ENCODE measurements at regions not wholly inside any gene's neighbourhood (a gene's known extent, or its start where the extent isn't known, plus 50 kb on each side); places are given as distances from the start of the nearest gene placed in this dataset.

DNA sequence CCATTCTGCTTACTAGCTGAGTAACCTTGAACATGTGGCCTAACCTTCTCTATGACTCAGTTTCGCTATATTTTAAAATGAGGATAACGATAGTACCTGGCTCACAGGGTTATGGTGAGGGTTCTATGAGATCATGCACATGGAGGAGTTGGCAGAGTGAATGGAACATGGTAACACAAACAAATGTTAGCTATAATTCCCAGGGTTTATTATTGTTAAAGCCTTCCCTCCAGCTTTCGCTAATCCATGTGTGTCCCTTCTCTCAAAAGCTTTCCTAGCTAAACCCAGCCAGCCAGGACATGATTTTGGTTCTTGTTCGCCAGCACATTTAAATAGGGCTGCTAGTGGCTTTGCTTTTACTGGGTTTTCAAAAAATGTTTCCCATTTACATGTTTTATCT lies 361.0 kb upstream of the NFE2L3 start:
- no TSS peak for BruUV-seq (replicated peaks)
- CTCF ChIA-PET, result no interaction called here

More for the DNA sequence above, 361.0 kb upstream of the NFE2L3 start:
- no peaks in the 10 kb centered on the region for H3K4me1 ChIP-seq (ENCODE audit: control insufficient read depth, extremely low read depth, insufficient read depth, low read length)
- H2AFZ ChIP-seq (ENCODE audit: low read depth, low read length), result no peak overlapping the region
- dilution Hi-C loops (cut with MboI; ENCODE audit: extremely low pct_ligation_motif_present, low sequenced_read_pairs), result no loop called here
- POLR2A ChIA-PET, result no interaction called here
- H3K4me2 ChIP-seq (ENCODE audit: insufficient read depth, low read length), result no peak overlapping the region
- no peaks in the 10 kb centered on the region for H4K20me1 ChIP-seq (replicated peaks; ENCODE audit: control insufficient read depth, extremely low read depth, insufficient read depth, low read length)
- intact Hi-C loops (cut with micrococcal nuclease), result no loop called here
- H3K9me1 ChIP-seq (replicated peaks; ENCODE audit: control insufficient read depth, extremely low read depth, insufficient read depth, low read length), result no peaks in the 10 kb centered on the region
- no peaks in the 10 kb centered on the region for H3K27me3 ChIP-seq (ENCODE audit: control insufficient read depth in 2 of 2, insufficient read depth in 2 of 2, low read length in 2 of 2)
- H3K36me3 ChIP-seq (ENCODE audit: control insufficient read depth in 2 of 2, extremely low read depth in 1 of 2, insufficient read depth in 2 of 2, low read length in 2 of 2), result no peaks in the 10 kb centered on the region
- no peak overlapping the region for H3K9ac ChIP-seq (replicated peaks; ENCODE audit: extremely low read depth, insufficient read depth, low read length)
- no peak for DNase-seq (ENCODE audit: low read depth, low spot score)
- no peak for FAIRE-seq
- no peak overlapping the region for H3K27ac ChIP-seq (ENCODE audit: insufficient read depth, low read depth, low read length)
- no peak for TF ChIP-seq MYC (IDR thresholded peaks at IDR 0.05; ENCODE audit: low read depth, low read length)
- TF ChIP-seq, protein P1, sequence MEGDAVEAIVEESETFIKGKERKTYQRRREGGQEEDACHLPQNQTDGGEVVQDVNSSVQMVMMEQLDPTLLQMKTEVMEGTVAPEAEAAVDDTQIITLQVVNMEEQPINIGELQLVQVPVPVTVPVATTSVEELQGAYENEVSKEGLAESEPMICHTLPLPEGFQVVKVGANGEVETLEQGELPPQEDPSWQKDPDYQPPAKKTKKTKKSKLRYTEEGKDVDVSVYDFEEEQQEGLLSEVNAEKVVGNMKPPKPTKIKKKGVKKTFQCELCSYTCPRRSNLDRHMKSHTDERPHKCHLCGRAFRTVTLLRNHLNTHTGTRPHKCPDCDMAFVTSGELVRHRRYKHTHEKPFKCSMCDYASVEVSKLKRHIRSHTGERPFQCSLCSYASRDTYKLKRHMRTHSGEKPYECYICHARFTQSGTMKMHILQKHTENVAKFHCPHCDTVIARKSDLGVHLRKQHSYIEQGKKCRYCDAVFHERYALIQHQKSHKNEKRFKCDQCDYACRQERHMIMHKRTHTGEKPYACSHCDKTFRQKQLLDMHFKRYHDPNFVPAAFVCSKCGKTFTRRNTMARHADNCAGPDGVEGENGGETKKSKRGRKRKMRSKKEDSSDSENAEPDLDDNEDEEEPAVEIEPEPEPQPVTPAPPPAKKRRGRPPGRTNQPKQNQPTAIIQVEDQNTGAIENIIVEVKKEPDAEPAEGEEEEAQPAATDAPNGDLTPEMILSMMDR (IDR thresholded peaks at IDR 0.05; ENCODE audit: extremely low read depth in 1 of 2, insufficient read depth in 1 of 2, low read depth in 1 of 2, low read length in 2 of 2), result no peak
- no peak for TF ChIP-seq JUN (IDR thresholded peaks at IDR 0.05; ENCODE audit: borderline replicate concordance, insufficient read depth, insufficient read length, low read depth)
- no peak for TF ChIP-seq GATA2 (IDR thresholded peaks at IDR 0.05; ENCODE audit: insufficient read depth, insufficient read length, low read depth, low read length)
- no peak for TF ChIP-seq POLR2AphosphoS5 (IDR thresholded peaks at IDR 0.05; ENCODE audit: insufficient read depth, low read depth, low read length)
- TF ChIP-seq FOS (IDR thresholded peaks at IDR 0.05; ENCODE audit: borderline replicate concordance, insufficient read depth, low read length), result no peak
- TF ChIP-seq, protein P2, sequence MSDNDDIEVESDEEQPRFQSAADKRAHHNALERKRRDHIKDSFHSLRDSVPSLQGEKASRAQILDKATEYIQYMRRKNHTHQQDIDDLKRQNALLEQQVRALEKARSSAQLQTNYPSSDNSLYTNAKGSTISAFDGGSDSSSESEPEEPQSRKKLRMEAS (IDR thresholded peaks at IDR 0.05; ENCODE audit: insufficient read depth, insufficient read length), result no peak
- no peak for TF ChIP-seq POLR2A (IDR thresholded peaks at IDR 0.05; ENCODE audit: low read depth, low read length)
- H3K4me3 ChIP-seq (replicated peaks in 1 of 3; ENCODE audit: insufficient read depth in 1 of 3, low read depth in 1 of 3, low read length in 3 of 3), result no peak overlapping the region
- no peaks in the 10 kb centered on the region for H3K79me2 ChIP-seq (ENCODE audit: control insufficient read depth, insufficient read depth, low read length)
- no peaks in the 10 kb centered on the region for H3K9me3 ChIP-seq (replicated peaks; ENCODE audit: control insufficient read depth, insufficient read depth, low read length)
